GM12875 (cell line): ENCODE measurements at regions not wholly inside any gene's neighbourhood (a gene's known extent, or its start where the extent isn't known, plus 50 kb on each side); places are given as distances from the start of the nearest gene placed in this dataset.

Experiments used
- H3K4me3 ChIP-seq: one replicate; pipeline ENCODE4 v1.5.1; 2011; ENCODE audit warnings: low read depth, low read length, control low read depth
- CTCF ChIP-seq: IDR thresholded peaks from 2 replicates; pipeline ENCODE4 v1.5.1; 2011; ENCODE audit warnings: low read depth, mild to moderate bottlenecking, control low read depth, inconsistent platforms, low read length, moderate library complexity, borderline replicate concordance; ENCODE audit not compliant: insufficient read depth

- H3K4me3 ChIP-seq = no peak overlapping the region
These were observed 128.2 kb upstream of the SDK1 start for GRCh38 chr7:3172768-3173280.

GRCh38 chr7:3174515-3175284 is 126.4 kb upstream of the SDK1 start:
- no peak for TF ChIP-seq CTCF
- H3K4me3 ChIP-seq = no peak overlapping the region

More at GRCh38 chr7:3172768-3173280, 128.2 kb upstream of the SDK1 start:
- no peak for TF ChIP-seq CTCF

GRCh38 chr7:3175285-3175902 is 125.7 kb upstream of the SDK1 start:
- TF ChIP-seq CTCF = no peak
- no peak overlapping the region for H3K4me3 ChIP-seq

GRCh38 chr7:3176112-3177000 is 124.7 kb upstream of the SDK1 start:
- no peak for TF ChIP-seq CTCF
- no peak overlapping the region for H3K4me3 ChIP-seq

GRCh38 chr7:3177271-3177670 is 123.8 kb upstream of the SDK1 start:
- no peak for TF ChIP-seq CTCF
- H3K4me3 ChIP-seq = no peak overlapping the region

GRCh38 chr7:3179456-3179855 is 121.6 kb upstream of the SDK1 start:
- no peak for TF ChIP-seq CTCF
- H3K4me3 ChIP-seq = no peak overlapping the region
